GM19025 (cell line): ENCODE measurements at regions not wholly inside any gene's neighbourhood (a gene's known extent, or its start where the extent isn't known, plus 50 kb on each side); places are given as distances from the start of the nearest gene placed in this dataset.
A peak's percentile ranks its signal among the peaks of the same experiment; 100 is the strongest.
"Not testable (repeated sequence)": the region's sequence is repeated elsewhere in the genome, so short reads cannot be mapped to it uniquely, and the experiment has no call there.

Experiments
- ATAC-seq: cut with Tn5 transposase; IDR thresholded peaks from one replicate; pipeline ENCODE4 v1.9.1; 2021; ENCODE audit warnings: mild to moderate bottlenecking, low read depth, moderate library complexity; ENCODE audit not compliant: unreplicated experiment

- not testable (repeated sequence) for ATAC-seq
Measured at GRCh38 chr1:148432318-148432717, 50.8 kb downstream of the PPIAL4G start.

- ATAC-seq, result not testable (repeated sequence)
Measured at GRCh38 chr1:148429856-148430255, 53.2 kb downstream of the PPIAL4G start.

DNA sequence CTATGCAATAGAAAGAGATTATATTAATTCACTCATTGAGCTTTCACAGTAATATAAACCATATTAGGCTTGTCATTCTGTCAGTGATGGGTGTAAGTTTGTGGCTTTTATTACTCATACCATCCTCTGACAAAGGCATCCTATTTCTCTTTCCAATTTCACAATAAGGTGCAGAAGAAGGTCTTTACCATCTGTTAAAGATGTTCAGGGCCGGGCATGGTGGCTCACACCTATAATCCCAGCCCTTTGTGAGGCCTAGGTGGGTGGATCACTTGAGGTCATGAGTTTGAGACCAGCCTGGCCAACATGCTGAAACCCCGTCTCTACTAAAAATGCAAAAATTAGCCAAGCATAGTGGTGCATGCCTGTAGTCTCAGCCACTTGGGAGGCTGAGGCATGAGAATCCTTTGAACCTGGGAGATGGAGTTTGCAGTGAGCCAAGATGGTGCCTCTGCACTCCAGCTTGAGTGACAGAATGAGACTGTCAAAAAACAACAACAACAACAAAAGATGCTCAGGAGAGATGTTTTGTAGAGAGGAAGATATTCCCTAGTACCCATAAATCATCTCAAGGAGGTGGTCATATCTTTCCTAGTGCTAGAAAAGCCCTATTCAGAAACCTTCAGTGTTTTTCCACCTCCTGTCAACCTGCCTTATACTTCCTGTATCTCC is 56.0 kb downstream of the PPIAL4G start:
- not testable (repeated sequence) for ATAC-seq

GRCh38 chr1:148426385-148426784 is 56.7 kb downstream of the PPIAL4G start:
- not testable (repeated sequence) for ATAC-seq

GRCh38 chr1:148424143-148425003 is 58.7 kb downstream of the PPIAL4G start:
- ATAC-seq, result not testable (repeated sequence)

DNA sequence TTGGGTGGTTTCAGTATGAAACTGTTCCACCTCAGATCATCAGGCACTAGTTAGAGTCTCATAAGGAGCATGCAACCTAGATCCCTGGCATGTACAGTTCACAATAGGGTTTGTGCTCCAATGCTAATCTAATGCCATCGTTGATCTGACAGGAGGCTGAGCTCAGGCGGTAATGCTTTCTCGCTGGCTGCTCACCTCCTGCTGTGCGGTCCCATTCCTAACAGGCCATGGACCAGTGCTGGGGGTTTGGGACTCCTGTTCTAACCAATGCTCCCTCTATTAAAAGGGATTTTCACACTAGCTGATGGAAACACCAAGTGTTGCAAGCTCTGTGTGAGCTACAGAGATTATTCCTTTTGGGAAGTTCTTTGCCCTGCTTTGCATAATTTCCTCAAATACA is 60.2 kb downstream of the PPIAL4G start:
- not testable (repeated sequence) for ATAC-seq

GRCh38 chr1:148417241-148417640 is 65.9 kb downstream of the PPIAL4G start:
- ATAC-seq, result not testable (repeated sequence)

DNA sequence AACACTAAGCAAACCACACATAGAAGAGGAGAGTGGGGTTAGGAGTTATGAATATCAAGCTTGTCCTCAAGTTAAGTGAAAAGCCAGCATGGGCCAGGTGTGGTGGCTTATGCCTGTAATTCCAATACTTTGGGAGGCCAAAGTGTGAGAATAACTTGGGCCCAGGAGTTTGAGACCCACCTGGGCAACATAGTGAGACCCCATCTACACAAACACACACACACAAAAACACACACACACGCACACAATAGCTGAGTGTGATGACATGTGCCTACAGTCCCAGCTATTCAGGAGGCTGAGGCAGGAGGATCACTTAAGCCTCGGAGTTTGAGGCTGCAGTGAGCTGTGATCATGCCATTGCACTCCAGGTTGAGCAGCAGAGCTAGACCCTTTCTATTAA is 69.7 kb downstream of the PPIAL4G start:
- ATAC-seq, result not testable (repeated sequence)

- not testable (repeated sequence) for ATAC-seq
Measured at GRCh38 chr1:148404786-148405568, 78.1 kb downstream of the PPIAL4G start.

- ATAC-seq, result not testable (repeated sequence)
Measured at GRCh38 chr1:148403925-148404324, 79.2 kb downstream of the PPIAL4G start.

DNA sequence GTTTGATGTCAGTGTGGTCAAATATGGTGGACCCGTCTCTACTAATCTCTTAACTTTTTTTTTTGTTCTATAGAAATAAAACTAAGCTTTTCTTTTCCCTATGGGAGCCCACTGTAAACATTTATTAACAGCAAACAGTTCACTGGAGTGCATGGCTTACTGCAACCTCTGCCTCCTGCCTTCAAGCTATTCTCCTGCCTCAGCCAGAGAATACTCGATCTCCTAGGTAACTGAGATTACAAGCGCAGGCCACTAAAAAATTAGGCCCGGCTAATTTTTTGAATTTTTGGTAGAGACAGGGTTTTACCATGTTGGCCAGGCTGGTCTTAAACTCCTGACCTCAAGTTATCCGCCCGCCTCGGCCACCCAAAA is 80.0 kb downstream of the PPIAL4G start:
- not testable (repeated sequence) for ATAC-seq

DNA sequence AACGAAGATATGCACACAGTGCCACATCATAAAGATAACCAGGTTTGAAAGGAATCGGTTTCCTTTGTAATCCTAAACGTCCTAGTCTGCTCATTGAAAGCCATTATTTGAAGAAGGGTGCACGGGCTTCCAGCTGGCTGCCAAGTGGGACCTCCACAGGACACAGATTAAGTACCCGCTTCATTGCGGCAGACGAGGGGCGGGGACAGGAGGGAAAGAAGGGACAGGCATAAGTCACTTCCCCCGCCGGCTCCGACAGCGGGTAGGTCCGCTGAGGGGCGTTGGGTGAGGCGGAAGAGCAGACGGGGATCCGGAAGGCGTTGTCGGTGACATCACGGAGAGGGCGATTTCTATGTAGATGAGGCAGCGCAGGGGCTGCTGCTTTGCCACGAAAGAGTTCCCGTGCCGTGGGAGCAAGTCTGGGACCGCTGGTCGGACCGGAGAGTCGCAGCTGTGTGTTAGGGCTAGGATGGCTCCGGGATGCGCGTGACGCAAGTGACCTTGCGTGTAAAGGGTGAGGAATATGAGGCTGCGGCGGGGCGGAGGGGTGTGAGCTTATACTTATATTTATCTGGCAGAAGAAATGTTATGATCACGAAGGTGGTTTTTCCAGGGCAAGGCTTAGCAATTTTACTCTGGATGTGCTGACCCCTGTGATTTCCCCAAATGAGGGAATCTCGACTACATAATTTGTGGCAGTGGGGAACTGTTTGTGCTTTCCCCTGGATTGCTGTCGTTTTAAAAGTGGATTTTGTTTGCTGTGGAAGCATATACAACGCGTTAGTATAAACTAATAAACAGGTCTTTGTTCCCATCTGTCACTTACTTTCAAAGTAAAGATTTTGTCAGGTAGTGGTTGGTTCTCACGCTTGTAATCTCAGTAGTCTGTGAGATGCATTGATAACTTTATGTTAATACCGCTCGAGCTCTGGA is 80.7 kb downstream of the PPIAL4G start:
- peak; percentile 88 for ATAC-seq

DNA sequence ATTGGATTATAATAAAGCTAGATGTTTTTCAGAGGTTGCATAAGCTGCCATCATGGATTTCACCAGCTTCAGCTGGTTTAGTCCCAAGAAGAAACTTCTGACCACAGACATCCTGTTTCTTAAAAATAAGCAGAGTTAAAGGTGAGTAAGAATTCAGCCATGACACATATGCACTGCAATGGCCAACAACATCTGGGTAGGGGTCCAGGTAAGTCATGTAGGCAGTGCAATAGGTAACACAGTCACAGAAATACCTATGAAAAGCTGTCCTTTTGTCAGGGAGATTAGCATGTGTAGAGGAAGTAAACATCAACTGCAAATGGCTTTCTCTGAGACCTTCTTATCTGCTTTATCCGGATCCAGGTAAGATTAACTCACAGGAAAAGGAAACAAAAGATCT is 85.6 kb downstream of the PPIAL4G start:
- ATAC-seq, result not testable (repeated sequence)

GRCh38 chr1:148392505-148392904 is 90.6 kb downstream of the PPIAL4G start:
- not testable (repeated sequence) for ATAC-seq

- ATAC-seq, result not testable (repeated sequence)
Measured at GRCh38 chr1:148391323-148391722, 91.8 kb downstream of the PPIAL4G start.

- ATAC-seq, result no peak
Measured at GRCh38 chr1:148389027-148389339, 94.1 kb downstream of the PPIAL4G start.

DNA sequence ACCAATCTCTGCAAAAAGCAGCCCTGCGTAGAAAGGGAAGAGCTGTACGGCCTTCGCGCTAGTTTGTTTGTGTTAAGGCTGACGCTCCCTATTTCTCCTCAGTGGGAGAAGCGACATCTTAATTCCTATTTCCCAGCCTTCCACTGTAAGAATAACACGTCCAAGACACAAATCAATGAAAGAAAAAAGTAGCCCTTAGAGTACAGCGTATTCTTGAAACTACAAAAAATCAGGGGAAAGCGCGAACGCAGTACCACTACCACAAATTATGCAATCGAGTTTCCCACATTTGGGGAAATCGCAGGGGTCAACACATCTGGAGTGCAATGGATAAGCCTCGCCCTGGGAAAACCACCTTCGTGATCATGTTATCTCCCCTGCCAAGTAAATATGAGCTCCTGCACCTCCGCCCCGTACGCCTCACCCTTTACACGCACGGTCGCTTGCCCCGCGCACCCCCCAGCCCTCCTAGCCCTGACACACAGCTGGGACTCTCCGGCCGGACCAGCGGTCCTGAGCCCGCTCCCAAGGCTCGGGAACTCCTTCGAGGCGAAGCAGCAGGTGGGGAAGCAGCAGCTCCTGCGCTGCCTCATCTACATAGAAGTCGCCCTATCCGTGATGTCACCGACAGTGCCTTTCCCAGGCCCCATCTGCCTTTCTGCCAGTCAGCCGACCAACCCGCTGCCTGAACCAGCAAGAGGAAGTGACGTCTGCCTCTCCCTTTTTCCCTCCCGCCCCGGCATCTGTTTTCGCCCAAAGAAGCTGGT is 94.7 kb downstream of the PPIAL4G start:
- ATAC-seq, result peak; percentile 85

DNA sequence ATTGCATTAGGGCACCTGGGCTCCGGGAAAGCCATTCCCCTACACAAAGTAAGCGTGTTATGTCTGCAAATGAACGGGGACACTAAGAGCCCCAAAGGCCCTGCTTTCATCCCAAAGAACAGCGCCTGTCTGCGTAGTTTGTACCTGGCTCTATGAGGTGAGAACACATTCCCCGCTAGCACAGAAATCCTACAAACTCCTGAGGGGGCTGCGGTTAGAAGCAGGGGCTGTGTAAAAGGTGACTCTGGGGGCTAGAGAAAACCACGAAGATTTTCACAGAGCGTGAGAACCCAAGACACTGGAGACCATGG is 95.2 kb downstream of the PPIAL4G start:
- ATAC-seq, result not testable (repeated sequence)
